H9 (cell line): ENCODE measurements at regions not wholly inside any gene's neighbourhood (a gene's known extent, or its start where the extent isn't known, plus 50 kb on each side); places are given as distances from the start of the nearest gene placed in this dataset.

Source experiments
- DNase-seq: peaks from one replicate; pipeline ENCODE4 v3.0.0-alpha.2; 2017
- H2AFZ ChIP-seq: one replicate; pipeline ENCODE4 v1.6.1; 2013; ENCODE audit warnings: mild to moderate bottlenecking, low read length, control low read depth, moderate library complexity
- H2AK5ac ChIP-seq: 2 replicates; pipeline ENCODE4 v1.6.1; 2013; ENCODE audit warnings: low read length, control low read depth, mixed read lengths; ENCODE audit not compliant: insufficient read length
- H2BK120ac ChIP-seq: one replicate; pipeline ENCODE4 v1.6.1; 2013; ENCODE audit warnings: low read depth, mild to moderate bottlenecking, low read length, control low read depth, inconsistent platforms; ENCODE audit not compliant: poor library complexity, severe bottlenecking
- H2BK12ac ChIP-seq: 2 replicates; pipeline ENCODE4 v1.6.1; 2013; ENCODE audit warnings: low read length, control low read depth, mixed read lengths, low read depth; ENCODE audit not compliant: insufficient read length
- H2BK15ac ChIP-seq: 2 replicates; pipeline ENCODE4 v1.6.1; 2013; ENCODE audit warnings: low read depth, low read length, control low read depth
- H2BK20ac ChIP-seq: one replicate; pipeline ENCODE4 v1.6.1; 2013; ENCODE audit warnings: low read depth, mild to moderate bottlenecking, low read length, control low read depth, inconsistent platforms; ENCODE audit not compliant: poor library complexity, severe bottlenecking
- H2BK5ac ChIP-seq: 2 replicates; pipeline ENCODE4 v1.6.1; 2013; ENCODE audit warnings: low read length, control low read depth, mixed read lengths; ENCODE audit not compliant: insufficient read length
- H3K14ac ChIP-seq: 2 replicates; pipeline ENCODE4 v1.6.1; 2013; ENCODE audit warnings: low read length, control low read depth; ENCODE audit not compliant: insufficient read depth
- H3K18ac ChIP-seq: 2 replicates; pipeline ENCODE4 v1.6.1; 2013; ENCODE audit warnings: low read depth, mild to moderate bottlenecking, mixed read lengths, low read length, control low read depth; ENCODE audit not compliant: insufficient read length
- H3K23ac ChIP-seq: 2 replicates; pipeline ENCODE4 v1.6.1; 2013; ENCODE audit warnings: low read length, control low read depth, mixed read lengths, low read depth; ENCODE audit not compliant: insufficient read length
- H3K23me2 ChIP-seq: 2 replicates; pipeline ENCODE4 v1.6.1; 2013; ENCODE audit warnings: low read depth, mild to moderate bottlenecking, mixed read lengths, low read length, control low read depth; ENCODE audit not compliant: insufficient read length, poor library complexity, severe bottlenecking
- H3K27ac ChIP-seq: 2 replicates; pipeline ENCODE4 v1.5.1; 2013; ENCODE audit warnings: low read length, control low read depth, mixed read lengths, low read depth; ENCODE audit not compliant: insufficient read length
- H3K27me3 ChIP-seq: 2 replicates; pipeline ENCODE4 v1.6.1; 2013; ENCODE audit warnings: low read length, control low read depth, inconsistent platforms; ENCODE audit not compliant: insufficient read depth
- H3K4ac ChIP-seq: 2 replicates; pipeline ENCODE4 v1.6.1; 2013; ENCODE audit warnings: low read depth, mild to moderate bottlenecking, control low read depth, inconsistent platforms, low read length, moderate library complexity
- H3K4me1 ChIP-seq: 2 replicates; pipeline ENCODE4 v1.6.1; 2013; ENCODE audit warnings: low read length, control low read depth, inconsistent platforms; ENCODE audit not compliant: insufficient read depth
- H3K4me2 ChIP-seq: 2 replicates; pipeline ENCODE4 v1.6.1; 2013; ENCODE audit warnings: low read length, control low read depth, mixed read lengths; ENCODE audit not compliant: insufficient read length, insufficient read depth
- H3K56ac ChIP-seq: 2 replicates; pipeline ENCODE4 v1.6.1; 2013; ENCODE audit warnings: low read depth, mild to moderate bottlenecking, mixed read lengths, low read length, control low read depth; ENCODE audit not compliant: insufficient read length
- H3K79me1 ChIP-seq: 2 replicates; pipeline ENCODE4 v1.6.1; 2013; ENCODE audit warnings: low read depth, mild to moderate bottlenecking, moderate library complexity, low read length, control low read depth, inconsistent platforms; ENCODE audit not compliant: insufficient read depth, poor library complexity, severe bottlenecking
- H3K79me2 ChIP-seq: 2 replicates; pipeline ENCODE4 v1.6.1; 2013; ENCODE audit warnings: low read length, control low read depth, inconsistent platforms; ENCODE audit not compliant: insufficient read depth
- H3K9ac ChIP-seq: 2 replicates; pipeline ENCODE4 v1.6.1; 2013; ENCODE audit warnings: low read length, control low read depth, mixed read lengths; ENCODE audit not compliant: insufficient read length; ENCODE audit errors: extremely low read depth
- H3K9me3 ChIP-seq: one replicate; pipeline ENCODE4 v1.6.1; 2013; ENCODE audit warnings: low read depth, low read length, inconsistent platforms; ENCODE audit not compliant: control insufficient read depth
- H3T11ph ChIP-seq: one replicate; pipeline ENCODE4 v1.6.1; 2013; ENCODE audit warnings: mild to moderate bottlenecking, low read length, control low read depth, inconsistent platforms
- H4K20me1 ChIP-seq: one replicate; pipeline ENCODE4 v1.6.1; 2013; ENCODE audit not compliant: control insufficient read depth, insufficient read length, insufficient read depth
- H4K5ac ChIP-seq: 2 replicates; pipeline ENCODE4 v1.6.1; 2013; ENCODE audit warnings: low read depth, mild to moderate bottlenecking, mixed read lengths, low read length, control low read depth; ENCODE audit not compliant: insufficient read length
- H4K8ac ChIP-seq: replicated peaks from 2 replicates; pipeline ENCODE4 v1.6.1; 2013; ENCODE audit warnings: low read length, control low read depth, mixed read lengths, low read depth; ENCODE audit not compliant: insufficient read length
- H4K91ac ChIP-seq: 2 replicates; pipeline ENCODE4 v1.6.1; 2013; ENCODE audit warnings: low read depth, mild to moderate bottlenecking, moderate library complexity, mixed read lengths, low read length, control low read depth; ENCODE audit not compliant: insufficient read length
- H3K27ac Mint-ChIP-seq, 3 experiments: 2 replicates in 2 of 3; 3 replicates in 1 of 3; pipeline ENCODE4 v1.8.0; 2020 to 2021; ENCODE audit warnings: mixed read lengths in 3 of 3, mild to moderate bottlenecking in 1 of 3, moderate library complexity in 1 of 3
- H3K27me3 Mint-ChIP-seq: 2 replicates; pipeline ENCODE4 v1.8.0; 2021; ENCODE audit warnings: low read depth, mild to moderate bottlenecking, moderate library complexity, mixed read lengths
- H3K36me3 Mint-ChIP-seq, 3 experiments: 2 replicates in 2 of 3; 3 replicates in 1 of 3; pipeline ENCODE4 v1.8.0; 2020 to 2021; ENCODE audit warnings: low read depth in 3 of 3, mixed read lengths in 3 of 3; ENCODE audit not compliant: insufficient read depth in 1 of 3
- H3K4me1 Mint-ChIP-seq, 2 experiments: 2 replicates each; pipeline ENCODE4 v1.8.0; 2020; ENCODE audit warnings: mixed read lengths in 2 of 2
- H3K4me3 Mint-ChIP-seq, 2 experiments: 2 replicates in 1 of 2; 3 replicates in 1 of 2; pipeline ENCODE4 v1.8.0; 2020 to 2021; ENCODE audit warnings: mild to moderate bottlenecking in 2 of 2, mixed read lengths in 2 of 2, moderate library complexity in 1 of 2
- H3K9me3 Mint-ChIP-seq, 2 experiments: 2 replicates in 1 of 2; 3 replicates in 1 of 2; pipeline ENCODE4 v1.8.0; 2020; ENCODE audit warnings: mild to moderate bottlenecking in 2 of 2, mixed read lengths in 2 of 2, moderate library complexity in 1 of 2
- WGBS: extraction: QIAGEN DNeasy Blood & Tissue Kit; methylation state at CpG from one replicate; pipeline ENCODE4 v1.1.7; 2013; ENCODE audit warnings: missing lambda C conversion rate, low lambda C conversion rate, mixed read lengths; ENCODE audit not compliant: insufficient read length; ENCODE audit errors: extremely low coverage; 5-methylcytosine and 5-hydroxymethylcytosine counted together
- TF ChIP-seq, protein P1 (sequence below): fragments of 200-600 bp; sonication (generic); conservative IDR thresholded peaks from 3 replicates; pipeline ENCODE4 v1.8.0; 2021; ENCODE audit warnings: antibody characterized with exemption, mild to moderate bottlenecking

DNA sequence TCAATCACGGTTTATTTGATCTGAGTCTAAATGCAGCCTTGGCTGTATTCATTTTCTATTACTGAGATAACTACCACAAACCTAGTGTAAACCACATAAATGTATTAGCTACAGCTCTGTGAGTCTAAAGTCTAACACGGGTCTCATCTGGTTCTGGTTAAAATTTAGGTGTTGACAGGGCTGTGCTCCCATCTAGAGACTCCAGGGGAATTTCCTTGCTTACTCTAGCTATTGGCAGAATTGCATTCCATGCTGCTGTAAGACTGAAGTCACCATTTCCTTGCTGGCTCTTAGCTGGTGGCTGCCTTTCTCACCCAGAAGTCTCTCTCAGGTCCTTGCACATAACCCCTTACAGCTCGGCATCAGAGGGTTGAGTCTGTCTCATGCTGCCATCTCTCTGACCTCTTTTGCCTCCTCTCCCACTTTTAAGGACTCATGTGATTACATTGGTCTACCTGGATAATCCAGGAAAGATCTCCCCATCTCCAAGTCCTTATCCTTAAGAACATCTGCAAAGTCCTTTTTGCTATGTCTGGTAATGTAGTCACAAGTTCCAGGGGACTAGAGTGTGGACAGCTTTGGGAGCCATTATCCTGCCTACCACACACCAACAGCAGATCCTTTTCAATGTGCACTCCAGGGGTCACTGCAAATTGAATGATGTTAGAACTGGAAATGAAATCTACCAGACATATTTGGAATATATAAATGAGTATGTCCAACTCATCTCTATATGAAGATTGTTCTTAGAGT lies 207.0 kb upstream of the AGAP1 start:
- Mint-ChIP-seq H3K4me3 (no peak overlapping the region), H3K4me1 (no peaks in the 10 kb centered on the region), H3K9me3 (no peaks in the 10 kb centered on the region; a peak in 2 of 5 replicates), H3K27ac (peak overlapping the region in 1 of 3 experiments; percentile 77; a peak in 1 of 7 replicates), H3K27me3 (peaks cover 8% of the 10 kb centered on the region), H3K36me3 (no peaks in the 10 kb centered on the region; a peak in 1 of 7 replicates)
- no peaks in the 10 kb centered on the region for H3K4me1 ChIP-seq
- H2BK12ac ChIP-seq: no peak overlapping the region
- H3K14ac ChIP-seq: no peak overlapping the region
- no peak overlapping the region for H3K9ac ChIP-seq
- H3T11ph ChIP-seq: no peak overlapping the region
- no peak overlapping the region for H4K8ac ChIP-seq
- H2AK5ac ChIP-seq: no peak overlapping the region
- H3K79me1 ChIP-seq: no peaks in the 10 kb centered on the region
- no peak overlapping the region for H2BK20ac ChIP-seq
- TF ChIP-seq, protein P1, sequence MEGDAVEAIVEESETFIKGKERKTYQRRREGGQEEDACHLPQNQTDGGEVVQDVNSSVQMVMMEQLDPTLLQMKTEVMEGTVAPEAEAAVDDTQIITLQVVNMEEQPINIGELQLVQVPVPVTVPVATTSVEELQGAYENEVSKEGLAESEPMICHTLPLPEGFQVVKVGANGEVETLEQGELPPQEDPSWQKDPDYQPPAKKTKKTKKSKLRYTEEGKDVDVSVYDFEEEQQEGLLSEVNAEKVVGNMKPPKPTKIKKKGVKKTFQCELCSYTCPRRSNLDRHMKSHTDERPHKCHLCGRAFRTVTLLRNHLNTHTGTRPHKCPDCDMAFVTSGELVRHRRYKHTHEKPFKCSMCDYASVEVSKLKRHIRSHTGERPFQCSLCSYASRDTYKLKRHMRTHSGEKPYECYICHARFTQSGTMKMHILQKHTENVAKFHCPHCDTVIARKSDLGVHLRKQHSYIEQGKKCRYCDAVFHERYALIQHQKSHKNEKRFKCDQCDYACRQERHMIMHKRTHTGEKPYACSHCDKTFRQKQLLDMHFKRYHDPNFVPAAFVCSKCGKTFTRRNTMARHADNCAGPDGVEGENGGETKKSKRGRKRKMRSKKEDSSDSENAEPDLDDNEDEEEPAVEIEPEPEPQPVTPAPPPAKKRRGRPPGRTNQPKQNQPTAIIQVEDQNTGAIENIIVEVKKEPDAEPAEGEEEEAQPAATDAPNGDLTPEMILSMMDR: no peak
- no peak overlapping the region for H2BK120ac ChIP-seq
- H2AFZ ChIP-seq: no peak overlapping the region
- H3K23me2 ChIP-seq: no peaks in the 10 kb centered on the region
- no peak overlapping the region for H3K23ac ChIP-seq
- no peaks in the 10 kb centered on the region for H3K79me2 ChIP-seq
- H4K20me1 ChIP-seq: no peaks in the 10 kb centered on the region
- H4K91ac ChIP-seq: no peak overlapping the region
- no CpG with 5 or more reads among the region's 3 CpGs for WGBS
- no peak overlapping the region for H3K18ac ChIP-seq
- no peak overlapping the region for H2BK5ac ChIP-seq
- H3K4ac ChIP-seq: no peak overlapping the region
- no peak overlapping the region for H2BK15ac ChIP-seq
- H4K5ac ChIP-seq: no peak overlapping the region
- no peaks in the 10 kb centered on the region for H3K27me3 ChIP-seq
- no peak overlapping the region for H3K4me2 ChIP-seq
- no peak for DNase-seq
- H3K27ac ChIP-seq: no peak overlapping the region
- no peak overlapping the region for H3K56ac ChIP-seq
- no peaks in the 10 kb centered on the region for H3K9me3 ChIP-seq
